ENCODE measurements at regions not wholly inside any gene's neighbourhood (a gene's known extent, or its start where the extent isn't known, plus 50 kb on each side); places are given as distances from the start of the nearest gene placed in this dataset.

GRCh38 chr6:27816906-27817305 is 95.3 kb downstream of the OR2B2 start:
- no peak for TF ChIP-seq POLR2A (IDR thresholded peaks at IDR 0.05)
- TF ChIP-seq, protein P1, sequence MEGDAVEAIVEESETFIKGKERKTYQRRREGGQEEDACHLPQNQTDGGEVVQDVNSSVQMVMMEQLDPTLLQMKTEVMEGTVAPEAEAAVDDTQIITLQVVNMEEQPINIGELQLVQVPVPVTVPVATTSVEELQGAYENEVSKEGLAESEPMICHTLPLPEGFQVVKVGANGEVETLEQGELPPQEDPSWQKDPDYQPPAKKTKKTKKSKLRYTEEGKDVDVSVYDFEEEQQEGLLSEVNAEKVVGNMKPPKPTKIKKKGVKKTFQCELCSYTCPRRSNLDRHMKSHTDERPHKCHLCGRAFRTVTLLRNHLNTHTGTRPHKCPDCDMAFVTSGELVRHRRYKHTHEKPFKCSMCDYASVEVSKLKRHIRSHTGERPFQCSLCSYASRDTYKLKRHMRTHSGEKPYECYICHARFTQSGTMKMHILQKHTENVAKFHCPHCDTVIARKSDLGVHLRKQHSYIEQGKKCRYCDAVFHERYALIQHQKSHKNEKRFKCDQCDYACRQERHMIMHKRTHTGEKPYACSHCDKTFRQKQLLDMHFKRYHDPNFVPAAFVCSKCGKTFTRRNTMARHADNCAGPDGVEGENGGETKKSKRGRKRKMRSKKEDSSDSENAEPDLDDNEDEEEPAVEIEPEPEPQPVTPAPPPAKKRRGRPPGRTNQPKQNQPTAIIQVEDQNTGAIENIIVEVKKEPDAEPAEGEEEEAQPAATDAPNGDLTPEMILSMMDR (IDR thresholded peaks at IDR 0.05) = no peak
